IPS DF 4.7 (cell line): ENCODE measurements at regions not wholly inside any gene's neighbourhood (a gene's known extent, or its start where the extent isn't known, plus 50 kb on each side); places are given as distances from the start of the nearest gene placed in this dataset.
A peak's percentile ranks its signal among the peaks of the same experiment; 100 is the strongest.
"Not testable (repeated sequence)": the region's sequence is repeated elsewhere in the genome, so short reads cannot be mapped to it uniquely, and the experiment has no call there.

Experiments
- DNase-seq: peaks from one replicate; pipeline ENCODE4 v3.0.0-alpha.2; 2013; ENCODE audit warnings: low spot score; ENCODE audit errors: extremely low read depth

- no peak for DNase-seq
Observed at GRCh38 chr3:73177827-73178226, 116.4 kb downstream of the EBLN2 start.

DNA sequence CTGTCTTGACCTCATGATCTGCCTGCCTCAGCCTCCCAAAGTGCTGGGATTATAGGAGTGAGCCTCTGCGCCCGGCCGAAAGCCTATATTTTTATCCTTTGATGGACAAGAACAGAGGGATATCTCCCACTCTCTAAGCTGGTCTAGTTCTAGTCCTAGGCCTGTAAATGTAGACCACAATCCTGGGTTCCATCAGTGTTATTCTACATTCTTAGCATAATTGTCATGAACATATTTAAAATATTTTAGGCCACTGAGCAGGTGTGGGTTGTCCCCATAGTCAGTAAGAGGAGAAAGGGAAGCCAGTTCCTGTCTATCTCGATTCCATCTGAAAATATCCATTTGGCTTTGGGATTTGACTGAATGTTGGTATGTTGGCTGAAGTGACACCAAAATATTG, 118.1 kb downstream of the EBLN2 start:
- no peak for DNase-seq

DNA sequence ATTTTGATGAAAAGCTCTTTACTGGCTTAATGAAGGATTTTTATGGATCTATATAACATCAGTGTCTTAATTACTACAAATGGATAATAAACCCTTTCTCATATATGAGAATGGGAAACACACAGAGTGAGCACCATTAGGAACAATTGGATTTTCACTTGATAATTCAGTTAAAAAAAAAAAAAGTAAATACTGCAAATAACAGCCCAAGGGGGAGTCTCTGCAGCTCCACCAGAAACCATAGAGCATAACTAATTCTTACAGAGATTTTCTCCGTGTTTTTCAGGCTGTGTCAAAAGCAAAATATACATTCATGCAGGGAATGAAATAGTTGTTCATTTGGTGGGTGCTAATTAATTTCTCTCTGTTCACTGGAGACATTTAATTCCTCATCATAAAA, 125.3 kb downstream of the EBLN2 start:
- DNase-seq: no peak

GRCh38 chr3:73187328-73187727, 125.9 kb downstream of the EBLN2 start:
- DNase-seq: no peak

DNA sequence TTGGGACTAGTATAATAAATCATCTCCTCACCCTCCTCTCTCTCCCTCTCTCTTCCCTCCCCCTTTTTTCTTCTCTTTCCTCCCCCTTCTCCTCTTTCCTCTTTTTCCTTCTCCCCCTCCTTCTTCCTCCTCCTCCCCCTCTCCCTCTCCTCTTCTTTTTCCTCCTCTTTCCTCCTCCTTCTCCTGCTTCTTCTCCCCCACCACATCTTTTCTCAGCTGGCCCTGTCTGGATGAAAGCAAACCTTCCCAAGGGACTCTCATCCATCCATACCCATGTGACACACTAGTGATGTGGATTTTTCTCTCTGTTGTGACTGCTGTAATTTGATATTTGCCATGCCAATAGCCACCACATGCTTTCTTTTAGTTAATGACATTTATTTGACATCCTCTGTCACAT, 127.2 kb downstream of the EBLN2 start:
- DNase-seq: no peak

DNA sequence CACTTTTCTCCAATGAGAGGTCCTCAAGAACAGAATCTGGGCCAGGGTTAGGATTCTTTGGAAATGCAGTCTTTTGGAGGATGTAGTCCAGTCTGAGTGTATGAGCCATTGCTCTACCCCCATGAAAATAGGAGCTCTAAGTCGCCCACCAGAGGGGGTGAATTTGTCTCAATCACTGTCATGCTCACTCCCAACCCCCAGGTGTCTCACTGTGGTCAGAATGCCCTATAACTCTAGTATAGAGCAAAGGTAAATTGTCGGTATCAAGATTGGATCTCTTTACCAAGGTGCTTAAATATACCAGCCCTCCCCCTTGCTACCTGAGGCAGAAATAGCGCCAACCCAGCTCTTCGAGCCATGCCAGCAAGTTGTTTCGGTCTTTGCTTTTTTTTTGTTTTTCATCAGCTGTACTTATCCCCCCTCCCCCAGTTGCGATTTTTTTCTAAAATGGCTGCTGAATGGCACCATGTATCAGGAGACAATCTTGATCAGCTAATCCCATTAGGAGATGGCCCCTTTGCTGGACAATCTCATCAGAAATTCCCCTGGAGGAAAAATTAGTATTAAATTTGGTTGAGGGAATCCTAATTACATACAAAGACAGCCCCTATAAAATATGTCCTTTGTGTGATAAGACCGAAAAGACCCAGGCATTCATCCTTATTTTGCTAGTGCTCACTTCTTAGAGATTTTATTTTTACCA, 130.7 kb downstream of the EBLN2 start:
- DNase-seq: peak; percentile 53

GRCh38 chr3:73193943-73194342, 132.5 kb downstream of the EBLN2 start:
- DNase-seq: not testable (repeated sequence)

GRCh38 chr3:73197187-73197586, 135.7 kb downstream of the EBLN2 start:
- DNase-seq: no peak

GRCh38 chr3:73203101-73203500, 141.6 kb downstream of the EBLN2 start:
- DNase-seq: no peak

- DNase-seq: no peak
Observed at GRCh38 chr3:73203633-73204032, 142.2 kb downstream of the EBLN2 start.

DNA sequence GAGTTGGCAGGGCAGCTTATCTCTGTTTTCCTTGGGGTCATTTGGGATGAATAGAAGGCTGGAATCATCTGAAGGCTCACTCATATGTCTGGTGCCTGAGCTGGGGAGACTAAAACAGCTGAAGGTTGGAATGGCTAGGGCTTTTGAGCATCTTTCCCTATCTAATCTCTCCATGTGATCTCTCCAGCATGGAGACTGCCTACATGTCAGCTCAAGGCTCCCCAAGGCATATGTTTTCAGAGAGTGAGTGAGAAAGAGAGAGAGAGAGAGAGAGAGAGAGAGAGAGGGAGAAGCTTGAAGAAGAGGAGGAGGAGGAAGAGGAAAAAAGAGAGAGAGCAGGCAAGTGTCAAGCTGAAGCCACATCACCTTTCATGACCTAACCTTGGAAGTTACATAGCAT, 143.4 kb downstream of the EBLN2 start:
- DNase-seq: no peak

DNA sequence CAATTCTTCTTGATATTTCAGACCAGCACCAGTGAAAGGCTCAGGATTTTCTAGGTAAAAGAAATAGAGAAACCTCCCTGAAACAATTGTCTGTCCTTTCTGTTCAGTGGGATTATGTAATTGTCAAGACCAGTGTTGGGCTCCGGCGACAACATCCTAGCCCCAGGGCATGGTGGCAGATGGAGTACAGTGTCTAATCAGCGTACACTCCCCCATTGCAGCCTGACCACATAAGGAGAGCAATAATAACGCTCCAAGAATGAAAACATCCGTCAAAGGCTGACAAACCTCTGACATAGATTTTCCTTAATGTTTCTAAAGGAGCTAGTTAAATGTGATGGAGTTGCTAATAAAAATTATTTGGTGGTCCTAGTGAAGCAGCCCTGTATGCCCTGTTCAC, 144.6 kb downstream of the EBLN2 start:
- no peak for DNase-seq

- no peak for DNase-seq
Observed at GRCh38 chr3:73207946-73208440, 146.5 kb downstream of the EBLN2 start.

- no peak for DNase-seq
Observed at GRCh38 chr3:73210759-73211158, 149.3 kb downstream of the EBLN2 start.

DNA sequence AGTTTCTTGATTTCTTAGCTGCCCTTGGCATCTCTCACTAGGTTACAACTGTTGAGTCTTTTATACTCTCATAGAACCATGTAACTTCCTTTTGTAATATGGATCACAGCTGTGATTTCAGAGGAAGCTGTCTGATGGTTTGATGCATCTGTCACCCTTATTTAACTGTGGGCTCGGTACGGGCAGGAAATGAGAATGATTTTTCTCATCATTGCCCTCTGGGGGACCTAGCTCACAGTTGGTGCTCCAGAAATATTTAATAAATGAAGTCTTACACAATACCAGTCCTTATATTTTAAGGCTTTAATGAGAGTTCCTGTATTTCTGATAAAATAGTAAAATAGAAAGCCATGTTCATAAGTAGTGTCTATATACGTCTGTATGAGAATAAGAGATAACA, 151.2 kb downstream of the EBLN2 start:
- DNase-seq: no peak

DNA sequence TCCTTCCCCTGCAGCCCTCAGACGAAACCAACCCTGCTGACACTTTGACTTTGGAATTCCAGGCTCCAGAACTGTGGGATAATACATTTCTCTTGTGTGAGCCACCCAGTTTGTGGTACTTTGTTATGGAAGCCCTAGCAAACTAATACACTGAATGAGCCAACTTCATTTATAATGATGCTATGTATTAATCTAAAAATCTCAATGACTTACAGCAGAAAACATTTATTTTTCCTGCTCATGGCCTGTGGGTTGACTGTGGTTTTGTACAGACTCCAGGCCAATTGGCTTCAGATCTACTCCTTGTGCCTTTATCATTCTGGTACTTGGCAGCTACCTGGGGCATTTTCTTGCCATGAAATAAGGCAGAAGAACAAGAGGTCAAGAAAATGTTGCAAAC, 152.4 kb downstream of the EBLN2 start:
- DNase-seq: no peak

- DNase-seq: no peak
Observed at GRCh38 chr3:73214846-73215245, 153.4 kb downstream of the EBLN2 start.

- DNase-seq: no peak
Observed at GRCh38 chr3:73215281-73215680, 153.8 kb downstream of the EBLN2 start.

DNA sequence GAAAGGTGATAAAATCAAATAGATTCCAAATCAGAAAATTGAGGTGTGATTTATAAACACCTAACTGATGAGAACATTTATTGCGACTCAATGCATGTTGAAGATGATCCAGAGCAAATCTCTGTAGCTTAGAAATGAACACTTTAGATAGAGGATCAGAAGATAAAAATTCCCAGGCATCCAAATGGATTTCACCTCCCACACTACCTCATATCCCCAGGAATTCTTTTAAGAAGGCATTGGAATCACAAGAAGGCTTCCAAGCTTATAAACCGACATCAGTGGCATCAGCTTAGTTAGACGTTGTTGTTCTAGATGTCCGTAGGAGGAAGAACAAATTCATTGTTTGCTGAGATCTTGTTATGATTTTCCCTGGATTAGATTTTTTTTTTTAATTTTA, 154.4 kb downstream of the EBLN2 start:
- no peak for DNase-seq

- DNase-seq: no peak
Observed at GRCh38 chr3:73216310-73216709, 154.9 kb downstream of the EBLN2 start.

DNA sequence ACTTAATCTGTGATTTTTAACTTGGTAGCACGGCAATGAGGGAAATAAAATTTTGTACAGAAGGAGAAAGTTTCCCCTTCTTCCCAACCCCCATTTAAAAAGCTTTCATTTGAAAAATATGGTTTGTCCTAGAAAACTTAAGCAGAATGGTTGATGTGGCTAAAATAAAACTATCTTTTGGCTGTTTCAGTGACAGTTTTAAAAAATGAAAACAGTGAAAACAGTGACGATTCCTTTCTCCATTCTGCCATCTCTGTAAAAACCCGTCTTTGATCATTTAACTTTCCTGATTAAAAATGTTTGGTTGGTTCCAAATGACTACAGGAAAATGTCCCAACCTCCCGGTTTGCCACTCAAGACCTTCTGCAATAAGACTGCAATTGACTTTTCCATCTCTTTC, 160.7 kb downstream of the EBLN2 start:
- DNase-seq: no peak

DNA sequence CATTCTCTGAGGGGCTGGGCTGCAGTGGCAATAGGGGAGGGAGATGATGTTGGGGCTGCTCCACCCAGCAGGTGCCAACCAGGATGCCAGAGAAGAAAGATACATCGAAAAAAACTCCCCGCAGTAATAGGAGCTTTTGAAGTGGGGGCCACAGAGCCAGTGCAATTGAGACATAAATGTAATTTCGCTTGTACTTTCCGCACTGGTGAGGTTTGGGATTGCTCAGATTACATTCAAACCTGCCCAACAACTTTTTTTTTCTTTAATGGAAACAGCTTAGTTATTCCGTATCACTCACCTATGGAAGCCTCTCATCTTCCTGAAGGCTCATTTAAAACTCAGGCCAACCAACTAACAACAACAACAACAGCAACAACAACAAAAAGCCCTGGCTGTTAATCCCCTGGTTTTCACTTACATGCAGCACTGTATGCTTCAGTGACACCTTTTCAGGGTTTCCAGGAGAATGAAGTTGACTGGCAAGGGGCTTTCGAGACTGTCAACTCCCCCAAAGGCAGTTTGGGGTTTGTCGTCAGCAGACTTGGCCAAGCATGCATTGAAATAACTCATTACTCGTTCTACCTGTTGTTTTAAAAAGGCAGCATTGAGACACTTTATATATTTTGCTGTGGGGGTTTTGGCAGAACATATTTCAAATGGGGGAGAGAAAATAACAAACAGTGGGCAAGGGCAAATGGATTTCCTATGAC, 163.8 kb downstream of the EBLN2 start:
- no peak for DNase-seq

- no peak for DNase-seq
Observed at GRCh38 chr3:73225991-73226390, 164.5 kb downstream of the EBLN2 start.
